Loucy (cell line): ENCODE measurements at regions not wholly inside any gene's neighbourhood (a gene's known extent, or its start where the extent isn't known, plus 50 kb on each side); places are given as distances from the start of the nearest gene placed in this dataset.

ENCODE experiments used
- EZH2phosphoT487 ChIP-seq: fragments of 200-600 bp; IDR thresholded peaks from 2 replicates; pipeline ENCODE4 v1.6.1; 2018; ENCODE audit warnings: antibody characterized with exemption, mild to moderate bottlenecking, moderate library complexity, borderline replicate concordance
- TF ChIP-seq, protein P1 (sequence below): fragments of 200-600 bp; sonication (generic); conservative IDR thresholded peaks from 2 replicates; pipeline ENCODE4 v1.5.1; 2014; ENCODE audit warnings: mild to moderate bottlenecking, antibody characterized with exemption, low read length

DNA sequence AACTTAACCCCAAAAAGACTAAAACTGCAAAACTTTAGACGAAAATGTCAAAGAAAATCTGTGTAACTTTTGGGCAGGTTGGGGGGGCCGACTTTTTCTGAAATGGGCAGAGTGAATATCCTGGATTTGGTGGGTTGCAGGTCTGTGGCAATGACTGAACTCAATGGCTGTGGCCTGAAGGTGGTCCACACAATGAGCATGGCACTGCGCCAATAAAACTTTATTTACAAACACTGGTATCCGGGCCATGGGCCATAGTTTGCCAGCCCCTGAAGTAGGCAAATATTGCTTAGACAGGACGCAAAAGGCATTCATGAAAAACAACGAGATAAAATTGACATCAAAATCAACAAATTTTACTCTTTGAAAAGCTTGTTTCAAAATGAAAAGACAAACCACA, 66.2 kb downstream of the RTP5 start:
- TF ChIP-seq, protein P1, sequence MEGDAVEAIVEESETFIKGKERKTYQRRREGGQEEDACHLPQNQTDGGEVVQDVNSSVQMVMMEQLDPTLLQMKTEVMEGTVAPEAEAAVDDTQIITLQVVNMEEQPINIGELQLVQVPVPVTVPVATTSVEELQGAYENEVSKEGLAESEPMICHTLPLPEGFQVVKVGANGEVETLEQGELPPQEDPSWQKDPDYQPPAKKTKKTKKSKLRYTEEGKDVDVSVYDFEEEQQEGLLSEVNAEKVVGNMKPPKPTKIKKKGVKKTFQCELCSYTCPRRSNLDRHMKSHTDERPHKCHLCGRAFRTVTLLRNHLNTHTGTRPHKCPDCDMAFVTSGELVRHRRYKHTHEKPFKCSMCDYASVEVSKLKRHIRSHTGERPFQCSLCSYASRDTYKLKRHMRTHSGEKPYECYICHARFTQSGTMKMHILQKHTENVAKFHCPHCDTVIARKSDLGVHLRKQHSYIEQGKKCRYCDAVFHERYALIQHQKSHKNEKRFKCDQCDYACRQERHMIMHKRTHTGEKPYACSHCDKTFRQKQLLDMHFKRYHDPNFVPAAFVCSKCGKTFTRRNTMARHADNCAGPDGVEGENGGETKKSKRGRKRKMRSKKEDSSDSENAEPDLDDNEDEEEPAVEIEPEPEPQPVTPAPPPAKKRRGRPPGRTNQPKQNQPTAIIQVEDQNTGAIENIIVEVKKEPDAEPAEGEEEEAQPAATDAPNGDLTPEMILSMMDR = no peak
- no peak for TF ChIP-seq EZH2phosphoT487
